T-helper 17 cell (primary cell): ENCODE measurements at regions not wholly inside any gene's neighbourhood (a gene's known extent, or its start where the extent isn't known, plus 50 kb on each side); places are given as distances from the start of the nearest gene placed in this dataset.

Source experiments
- ATAC-seq: fragments of 150-1000 bp; cut with Tn5 transposase; 2 replicates; pipeline ENCODE4 v1.10.0; 2021; ENCODE audit warnings: mild to moderate bottlenecking, moderate library complexity
- DNase-seq, 3 donors: peaks; one replicate each; pipeline versions ENCODE4 v3.0.0 to v3.0.0-alpha.2; 2020 to 2021
- H3K9me3 ChIP-seq: one replicate; pipeline ENCODE4 v1.7.0; 2013; ENCODE audit warnings: low read length, mild to moderate bottlenecking; ENCODE audit not compliant: control insufficient read depth, poor library complexity, severe bottlenecking
- H3K27ac Mint-ChIP-seq: one replicate; pipeline ENCODE4 v1.8.0; 2022; ENCODE audit warnings: mild to moderate bottlenecking, moderate library complexity, mixed read lengths
- H3K27me3 Mint-ChIP-seq: one replicate; pipeline ENCODE4 v1.8.0; 2022; ENCODE audit warnings: mixed read lengths
- H3K36me3 Mint-ChIP-seq: one replicate; pipeline ENCODE4 v1.8.0; 2022; ENCODE audit warnings: low read depth, mixed read lengths
- H3K4me1 Mint-ChIP-seq: one replicate; pipeline ENCODE4 v1.8.0; 2022; ENCODE audit warnings: mild to moderate bottlenecking, mixed read lengths
- H3K4me3 Mint-ChIP-seq: one replicate; pipeline ENCODE4 v1.8.0; 2022; ENCODE audit warnings: mild to moderate bottlenecking, moderate library complexity, mixed read lengths

GRCh38 chr3:87361271-87361670, 84.9 kb upstream of the POU1F1 start:
- H3K9me3 ChIP-seq: no peaks in the 10 kb centered on the region
- H3K4me1 Mint-ChIP-seq: no peaks in the 10 kb centered on the region
- DNase-seq: no peak
- no peaks in the 10 kb centered on the region for H3K36me3 Mint-ChIP-seq
- H3K27me3 Mint-ChIP-seq: no peaks in the 10 kb centered on the region
- ATAC-seq: no peak
- H3K27ac Mint-ChIP-seq: no peak overlapping the region
- H3K4me3 Mint-ChIP-seq: no peak overlapping the region

DNA sequence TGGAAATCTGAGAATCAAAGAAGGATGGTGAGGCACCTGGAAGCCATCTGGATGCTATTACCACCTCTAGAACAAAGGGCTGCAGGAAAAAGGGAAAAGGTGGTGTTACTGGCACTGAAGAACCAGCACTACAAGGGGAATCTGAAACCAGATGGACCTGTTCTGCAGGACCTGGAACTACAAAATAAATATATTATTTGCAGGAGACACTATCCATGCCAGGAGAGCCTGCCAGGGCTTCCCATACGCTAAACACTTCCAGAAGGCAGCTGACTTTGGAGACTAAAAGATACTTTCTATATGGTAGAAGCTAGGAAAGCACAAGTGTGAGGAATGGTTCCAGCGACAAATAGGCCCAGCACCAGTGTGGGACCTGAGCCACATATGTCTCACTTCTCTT, 83.4 kb upstream of the POU1F1 start:
- DNase-seq (no peak), ATAC-seq (no peak)
- Mint-ChIP-seq H3K27me3 (no peaks in the 10 kb centered on the region), H3K4me3 (no peak overlapping the region), H3K4me1 (no peaks in the 10 kb centered on the region), H3K27ac (no peak overlapping the region), H3K36me3 (no peaks in the 10 kb centered on the region)
- no peaks in the 10 kb centered on the region for H3K9me3 ChIP-seq

- no peaks in the 10 kb centered on the region for H3K4me1 Mint-ChIP-seq
- H3K27me3 Mint-ChIP-seq: no peaks in the 10 kb centered on the region
- no peaks in the 10 kb centered on the region for H3K36me3 Mint-ChIP-seq
- no peak overlapping the region for H3K27ac Mint-ChIP-seq
- ATAC-seq: no peak
- no peaks in the 10 kb centered on the region for H3K9me3 ChIP-seq
- no peak overlapping the region for H3K4me3 Mint-ChIP-seq
- DNase-seq: no peak
Observed at GRCh38 chr3:87359025-87359424, 82.6 kb upstream of the POU1F1 start.

GRCh38 chr3:87358066-87358465, 81.7 kb upstream of the POU1F1 start:
- no peaks in the 10 kb centered on the region for H3K4me1 Mint-ChIP-seq
- H3K27ac Mint-ChIP-seq: no peak overlapping the region
- H3K9me3 ChIP-seq: no peaks in the 10 kb centered on the region
- peaks cover 6% of the 10 kb centered on the region for H3K27me3 Mint-ChIP-seq
- no peak overlapping the region for H3K4me3 Mint-ChIP-seq
- H3K36me3 Mint-ChIP-seq: no peaks in the 10 kb centered on the region
- DNase-seq (no peak), ATAC-seq (no peak)

- Mint-ChIP-seq H3K4me3 (no peak overlapping the region), H3K27ac (no peak overlapping the region), H3K4me1 (no peaks in the 10 kb centered on the region), H3K27me3 (peaks cover 8% of the 10 kb centered on the region), H3K36me3 (no peaks in the 10 kb centered on the region)
- ATAC-seq (no peak), DNase-seq (no peak)
- H3K9me3 ChIP-seq: no peaks in the 10 kb centered on the region
Observed at GRCh38 chr3:87354398-87354797, 78.0 kb upstream of the POU1F1 start.

GRCh38 chr3:87351937-87352336, 75.6 kb upstream of the POU1F1 start:
- Mint-ChIP-seq H3K27me3 (peaks cover 8% of the 10 kb centered on the region), H3K36me3 (no peaks in the 10 kb centered on the region), H3K4me1 (no peaks in the 10 kb centered on the region), H3K4me3 (no peak overlapping the region), H3K27ac (no peak overlapping the region)
- DNase-seq (no peak), ATAC-seq (no peak)
- no peaks in the 10 kb centered on the region for H3K9me3 ChIP-seq

GRCh38 chr3:87350367-87351199, 74.2 kb upstream of the POU1F1 start:
- H3K4me1 Mint-ChIP-seq: no peaks in the 10 kb centered on the region
- no peak for DNase-seq

DNA sequence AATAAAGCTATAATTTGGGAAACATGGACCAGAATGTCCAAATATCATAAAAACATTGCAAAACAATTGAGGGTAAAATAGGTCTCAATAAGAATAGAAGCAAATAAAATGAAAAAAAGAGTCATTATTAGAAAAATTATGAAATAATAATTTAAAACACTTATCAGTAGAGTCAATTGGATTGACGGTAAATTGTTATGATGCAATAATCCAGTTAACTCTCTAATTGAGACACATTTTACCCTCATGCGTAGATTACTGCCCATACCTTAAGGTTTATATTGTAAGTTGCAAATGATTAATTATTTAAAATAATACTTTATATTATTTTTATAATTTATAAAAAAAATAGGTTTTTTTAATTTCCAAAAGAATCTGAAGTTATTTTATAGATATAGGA, 73.4 kb upstream of the POU1F1 start:
- Mint-ChIP-seq H3K36me3 (peaks cover 2% of the 10 kb centered on the region), H3K4me3 (no peak overlapping the region)

More at GRCh38 chr3:87350367-87351199, 74.2 kb upstream of the POU1F1 start:
- no peaks in the 10 kb centered on the region for H3K9me3 ChIP-seq
- H3K27ac Mint-ChIP-seq: no peak overlapping the region
- H3K27me3 Mint-ChIP-seq: peaks cover 8% of the 10 kb centered on the region
- no peak overlapping the region for H3K4me3 Mint-ChIP-seq
- ATAC-seq: peak; percentile 85
- no peaks in the 10 kb centered on the region for H3K36me3 Mint-ChIP-seq

DNA sequence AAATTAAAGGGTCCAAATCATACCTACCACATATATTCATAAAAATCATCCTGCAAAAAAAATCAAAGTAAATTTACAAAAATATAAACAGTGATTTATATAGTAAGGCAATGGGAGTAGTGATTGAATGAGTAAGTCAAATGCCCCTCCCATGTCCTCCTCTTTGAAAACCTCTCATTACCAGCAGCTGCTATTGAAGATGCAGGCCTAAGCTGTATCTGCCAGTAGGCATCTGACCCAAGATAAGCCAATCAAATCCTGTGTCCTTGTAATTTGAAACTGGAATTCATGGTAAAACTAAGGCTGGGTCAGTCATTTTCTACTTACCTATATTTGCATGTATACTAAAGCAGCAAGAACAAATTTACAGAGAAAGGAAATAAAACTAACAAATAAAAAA, 60.4 kb upstream of the POU1F1 start:
- H3K4me1 Mint-ChIP-seq: peaks cover 4% of the 10 kb centered on the region

More for the DNA sequence above, 73.4 kb upstream of the POU1F1 start:
- H3K4me1 Mint-ChIP-seq: no peaks in the 10 kb centered on the region
- peaks cover 8% of the 10 kb centered on the region for H3K27me3 Mint-ChIP-seq
- ATAC-seq (no peak), DNase-seq (no peak)
- no peak overlapping the region for H3K27ac Mint-ChIP-seq
- no peaks in the 10 kb centered on the region for H3K9me3 ChIP-seq

GRCh38 chr3:87335931-87336330, 59.5 kb upstream of the POU1F1 start:
- no peak for ATAC-seq
- H3K36me3 Mint-ChIP-seq: no peaks in the 10 kb centered on the region

More for the DNA sequence above, 60.4 kb upstream of the POU1F1 start:
- H3K9me3 ChIP-seq: no peaks in the 10 kb centered on the region
- H3K27ac Mint-ChIP-seq: no peak overlapping the region
- H3K36me3 Mint-ChIP-seq: no peaks in the 10 kb centered on the region
- ATAC-seq: no peak
- no peaks in the 10 kb centered on the region for H3K27me3 Mint-ChIP-seq
- H3K4me3 Mint-ChIP-seq: no peak overlapping the region
- DNase-seq: no peak

GRCh38 chr3:87333393-87333892, 57.1 kb upstream of the POU1F1 start:
- DNase-seq (no peak), ATAC-seq (peak; percentile 58)
- Mint-ChIP-seq H3K27me3 (no peaks in the 10 kb centered on the region), H3K4me3 (no peak overlapping the region), H3K36me3 (no peaks in the 10 kb centered on the region), H3K27ac (no peak overlapping the region), H3K4me1 (peaks cover 4% of the 10 kb centered on the region)
- H3K9me3 ChIP-seq: no peaks in the 10 kb centered on the region

More at GRCh38 chr3:87335931-87336330, 59.5 kb upstream of the POU1F1 start:
- H3K4me1 Mint-ChIP-seq: peaks cover 4% of the 10 kb centered on the region
- H3K4me3 Mint-ChIP-seq: no peak overlapping the region
- no peaks in the 10 kb centered on the region for H3K27me3 Mint-ChIP-seq
- H3K9me3 ChIP-seq: no peaks in the 10 kb centered on the region
- DNase-seq: no peak
- H3K27ac Mint-ChIP-seq: no peak overlapping the region

GRCh38 chr3:87332789-87333188, 56.4 kb upstream of the POU1F1 start:
- no peaks in the 10 kb centered on the region for H3K9me3 ChIP-seq
- H3K36me3 Mint-ChIP-seq: no peaks in the 10 kb centered on the region
- DNase-seq (no peak), ATAC-seq (no peak)
- no peaks in the 10 kb centered on the region for H3K27me3 Mint-ChIP-seq
- H3K27ac Mint-ChIP-seq: no peak overlapping the region
- no peak overlapping the region for H3K4me3 Mint-ChIP-seq
- H3K4me1 Mint-ChIP-seq: peaks cover 4% of the 10 kb centered on the region

DNA sequence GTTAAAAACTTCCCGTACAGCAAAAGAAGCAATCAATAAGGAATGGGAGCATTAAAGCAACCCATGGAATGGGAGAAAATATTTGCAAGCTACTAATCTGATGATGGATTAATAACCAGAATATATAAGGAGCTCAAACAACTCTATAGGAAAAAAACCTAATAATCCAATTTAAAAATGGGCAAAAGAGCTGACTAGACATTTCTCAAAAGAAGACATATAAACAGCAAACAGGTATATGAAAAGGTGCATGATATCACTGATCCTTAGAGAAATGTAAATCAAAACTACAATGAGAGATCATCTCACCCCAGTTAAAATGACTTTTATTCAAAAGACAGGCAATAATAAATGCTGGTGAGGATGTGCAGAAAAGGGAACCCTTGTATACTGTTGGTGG, 52.7 kb upstream of the POU1F1 start:
- Mint-ChIP-seq H3K4me3 (no peak overlapping the region), H3K27ac (no peak overlapping the region), H3K4me1 (peaks cover 4% of the 10 kb centered on the region), H3K36me3 (no peaks in the 10 kb centered on the region), H3K27me3 (peaks cover 9% of the 10 kb centered on the region)
- ATAC-seq: no peak
- no peak for DNase-seq
- H3K9me3 ChIP-seq: no peaks in the 10 kb centered on the region
